ENCODE measurements at regions not wholly inside any gene's neighbourhood (a gene's known extent, or its start where the extent isn't known, plus 50 kb on each side); places are given as distances from the start of the nearest gene placed in this dataset.
"Not testable (repeated sequence)": the region's sequence is repeated elsewhere in the genome, so short reads cannot be mapped to it uniquely, and the experiment has no call there.

DNA sequence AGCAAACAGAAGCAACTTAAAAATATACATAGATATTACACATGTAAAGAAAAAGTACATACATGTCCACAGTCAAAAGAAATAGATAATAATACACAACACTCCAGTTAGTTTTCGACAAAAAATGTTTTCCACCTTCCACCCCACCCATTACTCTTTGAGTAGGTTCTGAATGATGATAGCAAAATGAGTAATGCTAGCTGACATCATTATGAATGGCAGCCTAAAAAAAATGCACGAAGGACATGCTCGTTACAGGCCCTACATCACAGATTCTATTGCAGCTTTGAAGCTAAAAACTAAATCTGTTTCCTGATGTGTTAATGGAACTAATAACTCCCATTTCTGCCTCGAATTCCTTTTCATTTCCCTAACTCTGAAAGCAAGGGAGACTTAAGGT lies 578.7 kb upstream of the NETO1 start:
- no peak for DNase-seq (ENCODE audit: low read depth in 3 of 3)

DNA sequence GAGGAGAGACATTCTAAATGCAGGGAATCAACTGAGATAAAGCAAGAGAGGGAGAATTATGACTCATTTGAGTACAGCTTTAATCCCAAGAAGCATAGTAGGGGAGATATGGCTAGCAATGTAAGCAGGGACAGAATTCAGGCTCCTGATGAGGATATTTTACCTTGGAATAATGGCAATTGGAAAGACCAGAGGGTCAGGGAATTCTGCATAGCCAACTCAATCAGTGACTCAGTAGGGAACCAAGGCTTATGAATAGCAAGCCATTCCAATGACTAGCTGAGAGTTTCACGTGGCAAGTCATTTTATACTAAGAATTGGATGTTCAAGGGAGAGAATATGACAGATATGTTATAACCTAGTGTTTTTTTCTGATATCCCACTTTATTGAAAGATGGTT lies 563.8 kb upstream of the NETO1 start:
- DNase-seq (ENCODE audit: low read depth in 3 of 3), result no peak

DNA sequence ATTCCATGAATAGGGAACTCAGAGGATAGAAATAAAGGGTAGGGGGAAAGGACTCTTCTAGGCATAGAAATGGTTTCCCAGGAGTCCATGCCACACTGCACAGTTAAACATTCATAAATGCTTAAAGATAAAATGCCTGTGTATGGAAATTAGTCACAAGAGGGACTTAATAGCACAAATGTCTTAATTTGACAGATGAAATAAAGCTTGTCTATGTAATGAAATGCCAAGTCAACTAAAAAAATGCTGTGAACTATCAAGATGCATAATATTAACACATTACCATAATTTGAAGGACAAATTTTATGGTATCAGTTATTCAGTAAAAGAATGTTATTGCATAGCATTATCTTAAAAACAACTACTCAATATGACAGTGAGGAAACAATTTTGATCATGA lies 553.2 kb upstream of the NETO1 start:
- DNase-seq (ENCODE audit: low read depth in 3 of 3), result no peak

DNA sequence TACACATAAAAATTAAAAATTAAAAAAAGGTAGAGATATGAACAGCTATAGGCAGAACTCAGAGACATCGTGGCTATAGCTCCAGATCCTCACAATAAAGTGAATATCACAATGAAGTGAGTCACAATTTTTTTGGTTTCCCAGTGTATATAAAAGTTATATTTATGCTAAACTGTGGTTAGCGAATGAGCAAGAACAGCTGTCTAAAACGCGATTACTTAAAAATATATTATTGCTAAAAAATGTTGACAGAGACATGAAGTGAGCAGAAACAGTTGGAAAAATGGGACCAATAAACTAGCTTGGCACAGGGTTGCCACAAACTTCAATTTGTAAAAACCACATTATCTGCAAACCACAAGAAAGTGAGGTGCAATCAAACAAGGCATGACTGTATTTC lies 551.7 kb upstream of the NETO1 start:
- DNase-seq (ENCODE audit: low read depth in 3 of 3), result no peak

DNA sequence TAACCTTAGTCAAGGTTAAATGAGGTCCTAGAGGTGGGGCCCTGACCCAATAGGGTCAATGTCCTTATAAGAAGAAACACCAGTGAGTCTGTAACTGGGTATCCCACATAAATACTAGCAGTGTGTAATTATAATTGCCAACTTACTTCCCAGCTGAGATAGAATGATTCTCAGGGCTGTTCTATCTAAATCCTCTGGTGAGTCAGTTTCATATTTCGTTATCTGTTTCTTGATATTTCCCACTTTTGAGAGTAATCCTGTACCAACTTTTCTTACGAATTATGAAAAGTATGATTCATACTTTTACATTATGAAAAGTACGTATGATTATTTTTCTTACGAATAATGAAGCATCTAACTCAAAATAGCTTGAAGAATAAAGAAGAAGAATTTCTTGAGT lies 546.8 kb upstream of the NETO1 start:
- no peak for DNase-seq (ENCODE audit: low read depth in 3 of 3)

DNA sequence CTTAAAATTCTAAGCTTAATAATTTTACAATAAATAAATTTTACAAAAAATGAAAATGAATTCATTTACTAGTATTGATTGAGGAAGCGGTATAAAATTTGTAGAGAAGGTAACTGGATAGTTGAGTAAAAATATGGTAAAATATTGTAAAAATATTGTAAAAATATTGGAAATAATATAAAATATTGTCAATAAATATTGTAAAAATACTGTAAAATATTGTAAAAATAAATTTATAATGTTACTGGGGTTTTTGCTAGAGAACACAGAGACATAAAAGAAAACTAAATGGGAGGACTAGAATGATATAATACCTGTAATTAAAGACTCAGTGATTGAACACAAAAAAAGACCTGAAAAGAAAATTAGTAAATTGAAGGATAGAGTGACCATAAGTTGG lies 546.3 kb upstream of the NETO1 start:
- DNase-seq (ENCODE audit: low read depth in 3 of 3), result no peak

DNA sequence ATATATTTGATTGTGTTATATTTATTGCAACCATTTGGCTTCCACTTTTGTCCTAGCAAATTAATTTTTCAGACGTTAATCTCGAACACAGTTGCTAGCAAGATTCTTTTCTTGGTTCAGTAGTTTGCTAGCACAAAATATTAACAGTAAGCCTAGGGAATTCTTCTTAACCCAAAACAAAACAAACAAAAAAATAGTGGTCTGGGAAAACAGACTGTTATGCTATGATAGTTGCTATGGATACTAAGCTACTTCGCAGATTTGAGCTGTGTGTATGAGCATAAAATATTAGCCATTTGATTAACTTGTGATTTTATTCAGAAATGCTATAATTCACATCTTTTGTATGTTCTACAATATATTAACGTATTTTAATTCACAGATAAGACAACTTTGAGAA lies 541.5 kb upstream of the NETO1 start:
- no peak for DNase-seq (ENCODE audit: low read depth in 3 of 3)

DNA sequence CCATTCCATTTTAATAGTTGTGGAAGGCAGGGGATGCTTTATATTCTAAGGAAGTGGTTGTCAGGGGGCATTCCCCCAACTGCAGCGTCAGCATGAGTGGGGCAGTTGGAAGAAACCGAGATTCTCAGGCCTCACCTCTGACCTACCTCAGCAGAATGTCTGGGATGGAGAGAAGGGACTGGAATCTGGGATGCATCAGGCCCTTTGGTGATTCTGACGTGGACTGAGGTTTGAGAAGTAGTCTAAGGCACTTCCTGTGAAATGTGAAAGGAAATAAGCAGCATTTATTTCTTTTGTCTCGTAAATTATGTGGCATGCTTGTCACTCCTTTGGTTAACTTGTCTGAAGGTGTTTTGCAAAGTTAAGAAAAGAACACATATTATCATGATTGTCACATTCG lies 540.7 kb upstream of the NETO1 start:
- DNase-seq (ENCODE audit: low read depth in 3 of 3), result no peak

DNA sequence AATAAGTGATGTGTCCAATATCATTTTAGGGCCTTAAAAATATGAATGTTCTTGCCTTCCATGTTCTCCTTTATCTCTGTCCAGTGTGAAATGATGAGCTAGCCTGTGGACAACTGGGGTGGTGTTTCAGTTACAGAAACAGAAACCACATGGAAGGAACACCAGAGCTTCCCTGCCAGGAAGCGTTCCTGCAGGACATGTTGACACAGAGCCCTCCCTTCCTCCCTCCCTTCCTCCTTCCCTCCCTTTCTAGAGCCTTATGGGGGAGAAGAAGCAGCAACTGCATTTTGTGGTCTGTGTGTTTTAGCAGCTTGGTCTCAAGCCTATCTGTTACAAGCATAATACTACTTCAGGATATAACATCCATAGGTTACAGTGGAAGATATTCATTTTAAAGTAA lies 539.7 kb upstream of the NETO1 start:
- no peak for DNase-seq (ENCODE audit: low read depth in 3 of 3)

DNA sequence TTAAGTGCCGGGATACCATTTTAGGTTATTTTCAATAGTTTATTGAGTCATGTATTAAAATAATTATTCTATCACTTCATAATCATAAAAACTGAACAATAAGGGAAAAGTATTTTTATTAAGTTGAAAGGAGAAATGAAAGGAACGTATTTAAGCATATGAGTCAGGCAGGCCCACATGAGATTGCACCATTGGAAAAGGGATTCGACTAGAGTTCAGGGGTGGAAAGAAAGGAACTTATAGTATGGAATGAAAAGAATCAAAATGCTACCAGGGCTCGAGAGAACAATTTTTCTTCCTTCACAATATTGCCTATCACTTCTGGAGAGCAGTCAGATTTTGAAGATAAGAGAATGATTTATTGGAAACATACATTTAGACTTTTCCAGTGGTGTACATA lies 516.5 kb upstream of the NETO1 start:
- DNase-seq (ENCODE audit: low read depth in 3 of 3), result no peak

DNA sequence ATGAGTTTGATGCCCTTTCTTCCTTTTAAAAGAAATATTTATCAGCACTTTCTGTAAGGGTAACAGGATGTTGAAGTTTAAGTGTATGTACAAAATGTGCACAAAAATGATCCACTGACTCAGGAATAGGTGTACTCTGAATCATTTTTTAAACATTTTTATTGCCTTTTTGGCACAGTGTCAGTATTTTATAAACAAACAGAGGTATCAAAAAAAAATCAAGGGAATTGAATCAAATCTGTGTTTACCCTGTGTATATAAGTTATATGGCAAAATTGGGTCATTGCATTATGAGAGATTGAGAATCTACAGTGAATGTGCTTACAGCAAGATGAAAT lies 513.9 kb upstream of the NETO1 start:
- no peak for DNase-seq (ENCODE audit: low read depth in 3 of 3)

DNA sequence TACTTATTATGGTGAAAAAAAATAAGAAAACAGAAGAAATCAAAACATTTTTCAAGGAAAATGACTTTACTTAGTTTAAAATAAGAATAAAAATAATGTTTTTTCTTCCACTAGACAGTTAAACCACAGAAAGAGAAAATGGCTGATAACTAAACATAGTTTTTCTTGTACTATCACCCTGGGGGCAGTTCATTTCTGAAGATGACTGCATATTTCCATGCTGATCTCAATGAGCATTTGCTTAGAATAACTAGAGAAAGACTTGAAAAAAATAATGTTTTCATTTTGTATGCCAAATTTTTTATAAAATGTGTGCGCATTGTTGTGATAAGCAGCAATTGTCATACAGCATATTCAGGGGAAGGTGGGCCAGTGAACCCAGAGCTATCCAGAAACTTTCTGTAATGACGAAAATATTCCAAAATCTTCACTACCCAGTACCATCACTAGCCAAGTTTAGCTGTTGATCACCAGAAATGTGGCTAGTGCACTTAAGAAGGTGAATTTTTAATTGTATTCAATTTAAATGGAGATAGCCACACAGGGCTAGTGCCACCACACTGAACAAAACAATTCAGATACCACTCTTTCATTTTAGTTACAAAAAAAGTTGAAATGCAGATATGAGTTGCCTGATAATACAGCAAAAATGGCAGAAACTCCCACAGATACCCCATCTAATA lies 513.4 kb upstream of the NETO1 start:
- DNase-seq (ENCODE audit: low read depth in 3 of 3), result no peak

DNA sequence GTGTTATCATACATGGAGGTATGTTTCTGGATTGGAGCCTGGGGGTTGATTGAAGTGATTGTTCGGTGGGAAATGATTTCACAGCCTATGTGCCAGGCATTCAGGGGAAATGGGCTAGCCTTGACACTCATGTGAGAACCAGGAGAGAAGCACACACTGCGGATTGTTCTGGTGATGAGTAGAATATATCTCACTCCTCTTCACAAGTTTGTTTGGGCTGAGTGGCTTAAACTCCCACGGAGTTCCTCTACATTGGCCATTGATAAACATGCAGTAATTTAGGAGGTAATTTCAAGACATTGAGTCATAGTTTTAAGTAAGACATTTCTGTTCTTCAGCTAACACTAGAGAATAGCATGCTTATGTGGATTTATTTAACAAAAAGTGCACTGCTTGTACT lies 498.9 kb upstream of the NETO1 start:
- no peak for DNase-seq (ENCODE audit: low read depth in 3 of 3)

DNA sequence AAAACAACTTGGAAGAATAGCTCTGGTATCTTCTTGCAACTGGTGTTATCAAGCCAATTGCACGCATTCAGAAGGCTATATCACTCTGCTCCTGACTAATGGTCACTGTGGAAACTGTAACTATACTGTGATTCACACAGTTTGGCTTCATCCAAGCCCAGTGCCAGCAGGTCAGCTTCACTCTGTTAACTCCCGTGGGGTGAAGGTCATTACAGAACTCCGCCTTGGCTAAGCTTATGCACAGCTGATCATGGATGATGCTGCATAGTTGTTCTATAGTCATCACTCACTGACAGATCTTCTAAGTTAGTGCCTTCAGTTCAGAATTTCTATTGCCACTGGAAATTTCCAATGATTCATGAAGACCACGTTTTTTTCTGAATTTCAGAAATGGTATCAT lies 497.2 kb upstream of the NETO1 start:
- DNase-seq (ENCODE audit: low read depth in 3 of 3), result no peak

DNA sequence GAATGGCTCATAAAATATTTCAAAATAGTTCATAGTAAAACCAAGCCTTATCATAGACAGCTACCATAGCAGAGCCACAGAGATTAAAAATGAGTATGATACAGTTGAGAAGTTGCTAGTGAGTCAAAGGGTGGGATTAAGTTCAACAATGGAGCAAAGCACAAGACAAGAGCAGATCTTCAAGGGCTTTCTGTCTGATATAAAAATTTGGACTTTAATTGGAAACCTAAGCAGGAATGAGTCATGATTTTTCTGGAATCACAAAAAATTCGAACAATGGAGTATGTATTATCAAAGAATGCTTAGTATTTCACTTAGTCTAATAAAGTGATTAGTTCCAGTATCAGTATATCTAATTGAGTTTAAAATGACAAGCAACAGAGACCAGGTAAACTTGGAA lies 487.3 kb upstream of the NETO1 start:
- DNase-seq (ENCODE audit: low read depth in 3 of 3), result no peak

DNA sequence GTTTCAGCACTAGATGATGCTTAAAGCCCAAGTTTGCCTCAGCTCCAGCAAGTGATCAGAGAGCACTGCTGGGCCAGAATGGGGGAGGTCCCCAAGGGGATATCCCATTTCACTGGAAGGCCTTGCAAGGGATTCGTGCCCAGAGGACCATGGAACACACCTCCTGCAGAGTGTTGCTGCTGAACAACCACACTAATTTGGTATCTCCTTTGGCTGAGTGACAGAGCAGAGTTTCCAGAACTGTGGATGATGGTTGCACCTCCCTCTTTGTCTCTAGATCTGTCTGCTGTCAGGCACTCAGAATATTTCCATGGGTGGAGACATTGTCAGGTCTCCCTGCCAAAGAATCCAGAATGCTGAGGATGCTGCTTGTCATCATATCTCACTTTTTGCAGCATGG lies 484.8 kb upstream of the NETO1 start:
- no peak for DNase-seq (ENCODE audit: low read depth in 3 of 3)

DNA sequence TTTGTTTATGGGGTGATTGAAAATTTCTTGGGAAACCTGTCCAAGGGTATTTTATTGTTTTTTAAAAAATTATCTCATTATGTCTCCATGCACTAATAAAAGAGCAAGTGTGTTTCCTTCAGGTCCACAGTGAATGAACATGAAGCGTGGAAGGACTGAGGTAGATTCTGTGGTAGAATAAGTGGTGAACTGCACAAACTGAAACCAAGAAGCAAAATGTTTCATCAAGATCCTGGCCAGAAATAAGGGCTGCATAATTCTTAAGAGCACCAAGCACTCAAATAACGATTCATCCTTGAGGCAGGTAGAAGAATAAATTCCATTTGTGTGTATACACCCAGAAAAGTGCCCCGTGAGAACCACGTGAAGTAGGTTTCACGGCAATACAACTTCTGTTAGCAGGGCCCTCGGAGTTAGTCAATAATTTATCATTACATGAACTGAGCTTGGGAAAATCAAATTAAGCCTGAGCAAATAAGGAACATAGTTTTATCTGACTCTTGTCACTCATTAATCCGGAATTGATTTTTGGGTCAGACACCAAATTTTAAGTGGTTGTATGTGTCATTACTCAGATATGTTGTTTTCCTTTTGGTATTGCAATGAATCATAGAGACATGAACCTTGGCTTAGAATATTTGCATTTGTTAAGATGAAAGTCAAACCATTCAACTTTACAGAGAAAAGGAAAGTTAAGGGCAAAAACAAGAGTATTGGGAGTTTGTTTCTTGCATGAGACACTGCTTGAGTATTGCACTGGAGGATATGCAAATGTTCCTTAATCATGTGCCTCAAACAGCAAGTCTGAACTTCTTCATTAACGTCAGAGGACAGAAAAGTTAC lies 472.6 kb upstream of the NETO1 start:
- DNase-seq (ENCODE audit: low read depth in 3 of 3), result no peak

DNA sequence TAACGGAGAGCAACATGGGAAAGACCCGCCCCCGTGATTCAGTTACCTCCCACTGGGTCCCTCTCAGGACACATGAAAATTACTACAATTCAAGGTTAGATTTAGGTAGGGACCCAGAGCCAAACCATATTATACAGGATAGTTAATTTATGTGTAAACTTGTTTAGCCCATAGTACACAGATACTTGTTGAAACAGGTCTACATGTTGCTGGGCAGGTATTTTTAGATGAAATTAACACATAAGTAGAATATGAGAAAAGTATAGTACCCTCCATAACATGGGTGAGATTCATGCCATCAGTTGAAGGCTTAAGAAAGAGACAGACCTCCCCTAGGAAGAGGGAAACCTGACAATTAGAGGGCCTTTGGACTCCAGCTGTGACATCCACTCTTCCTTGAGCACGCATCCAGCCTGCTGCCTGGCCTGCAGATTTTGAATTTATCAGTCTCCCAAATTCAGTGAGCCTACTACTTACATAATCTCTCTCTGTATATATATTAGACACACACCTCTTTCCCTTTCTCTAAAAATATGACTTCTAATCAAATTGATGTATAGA lies 463.5 kb upstream of the NETO1 start:
- no peak for DNase-seq (ENCODE audit: low read depth in 3 of 3)

DNA sequence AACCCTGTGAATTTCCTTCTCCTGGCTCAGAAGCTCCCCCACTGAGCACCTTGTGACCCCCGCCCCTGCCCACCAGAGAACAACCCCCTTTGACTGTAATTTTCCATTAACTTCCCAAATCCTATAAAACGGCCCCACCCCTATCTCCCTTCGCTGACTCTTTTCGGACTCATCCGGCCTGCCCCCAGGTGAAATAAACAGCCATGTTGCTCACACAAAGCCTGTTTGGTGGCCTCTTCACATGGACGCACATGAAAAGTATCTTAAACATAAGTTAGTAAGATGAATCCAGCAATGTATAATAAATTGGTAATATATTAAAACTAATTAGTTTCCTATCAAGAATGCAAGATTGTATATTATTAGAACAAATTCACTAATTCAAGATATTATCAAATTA lies 462.3 kb upstream of the NETO1 start:
- DNase-seq (ENCODE audit: low read depth in 3 of 3), result not testable (repeated sequence)

DNA sequence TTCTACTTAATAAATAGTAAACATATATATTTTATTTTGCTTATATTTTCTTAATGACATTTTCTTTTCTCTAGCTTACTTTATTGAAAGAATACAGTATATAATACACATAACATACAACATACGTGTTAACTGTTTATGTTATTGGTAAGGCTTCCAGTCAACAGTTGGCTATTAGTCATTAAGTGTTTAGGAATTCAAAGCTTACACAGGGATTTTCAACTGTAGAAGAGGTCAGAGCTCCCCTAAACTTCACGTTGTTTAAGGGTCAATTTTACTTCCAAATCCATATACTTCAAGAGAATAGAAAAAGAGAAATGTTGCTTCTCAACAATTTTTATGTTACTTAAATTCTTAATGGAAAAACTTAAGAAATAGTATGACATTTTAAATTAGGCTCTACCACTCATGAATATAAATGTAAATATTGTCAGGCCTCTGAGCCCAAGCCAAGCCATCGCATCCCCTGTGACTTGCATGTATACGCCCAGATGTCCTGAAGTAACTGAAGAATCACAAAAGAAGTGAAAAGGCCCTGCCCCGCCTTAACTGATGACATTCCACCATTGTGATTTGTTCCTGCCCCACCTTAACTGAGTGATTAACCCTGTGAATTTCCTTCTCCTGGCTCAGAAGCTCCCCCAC lies 456.5 kb upstream of the NETO1 start:
- not testable (repeated sequence) for DNase-seq (ENCODE audit: low read depth in 3 of 3)

DNA sequence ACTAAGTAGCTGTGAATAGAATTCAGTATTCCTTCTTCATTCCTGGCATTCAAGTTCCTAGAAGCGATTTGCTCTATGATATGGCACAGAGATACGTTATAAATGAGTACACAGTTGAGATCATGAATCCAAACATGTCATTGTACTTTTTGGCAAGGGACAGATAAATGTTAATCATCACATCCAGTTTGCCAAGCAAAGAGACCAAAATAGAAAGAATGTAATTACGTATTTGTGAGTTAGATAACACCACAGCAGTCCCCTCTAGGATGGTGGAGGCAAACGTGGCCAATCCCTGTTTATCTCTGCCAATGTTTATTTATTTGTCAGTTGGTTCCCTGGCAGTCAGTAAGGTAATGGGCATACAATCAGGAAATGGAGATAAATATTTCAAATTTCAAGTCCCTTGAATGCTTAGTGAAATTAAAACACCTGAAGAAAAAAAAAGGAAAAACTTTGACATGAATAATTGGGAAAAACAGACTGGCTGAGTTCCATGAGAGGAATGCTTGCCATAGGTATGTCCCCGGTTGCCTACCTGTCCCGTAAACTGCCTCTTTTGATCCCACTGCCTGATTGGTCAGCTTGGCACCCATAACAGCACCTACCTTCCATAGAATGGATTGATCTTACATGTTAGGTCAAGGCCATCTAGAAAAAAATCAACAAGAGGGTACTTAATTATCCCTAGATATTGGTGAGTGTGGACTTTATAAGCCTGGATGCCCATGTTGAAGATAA lies 451.1 kb upstream of the NETO1 start:
- no peak for DNase-seq (ENCODE audit: low read depth in 3 of 3)

DNA sequence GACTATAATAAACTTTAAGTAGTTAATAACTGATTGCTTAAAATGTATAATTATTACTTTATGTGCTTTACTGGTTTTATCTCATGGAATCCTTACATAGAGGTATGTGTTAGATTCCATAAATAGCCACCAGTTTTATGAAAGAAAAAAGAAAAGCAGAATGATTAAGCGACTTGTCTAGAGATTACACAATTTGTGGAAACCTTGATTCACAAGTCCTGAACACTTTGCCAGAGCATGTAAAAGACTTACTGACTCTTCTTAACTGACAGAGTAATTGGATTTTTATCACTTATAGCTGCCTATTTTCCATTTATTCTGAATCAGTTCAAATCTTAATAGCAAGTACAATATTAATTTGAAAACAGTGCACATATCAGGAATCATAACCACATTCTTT lies 448.7 kb upstream of the NETO1 start:
- no peak for DNase-seq (ENCODE audit: low read depth in 3 of 3)

All from stimulated activated CD4-positive, alpha-beta T cell treated with anti-CD3 and anti-CD28 coated beads, TNF-alpha, amount 100 ng/mL, for 48 hours (primary cell).